GM21723 (cell line): ENCODE measurements at regions not wholly inside any gene's neighbourhood (a gene's known extent, or its start where the extent isn't known, plus 50 kb on each side); places are given as distances from the start of the nearest gene placed in this dataset.
"Not testable (repeated sequence)": the region's sequence is repeated elsewhere in the genome, so short reads cannot be mapped to it uniquely, and the experiment has no call there.

ENCODE experiments used
- ATAC-seq: cut with Tn5 transposase; IDR thresholded peaks from one replicate; pipeline ENCODE4 v1.9.1; 2021; ENCODE audit warnings: mild to moderate bottlenecking, moderate library complexity; ENCODE audit not compliant: unreplicated experiment

DNA sequence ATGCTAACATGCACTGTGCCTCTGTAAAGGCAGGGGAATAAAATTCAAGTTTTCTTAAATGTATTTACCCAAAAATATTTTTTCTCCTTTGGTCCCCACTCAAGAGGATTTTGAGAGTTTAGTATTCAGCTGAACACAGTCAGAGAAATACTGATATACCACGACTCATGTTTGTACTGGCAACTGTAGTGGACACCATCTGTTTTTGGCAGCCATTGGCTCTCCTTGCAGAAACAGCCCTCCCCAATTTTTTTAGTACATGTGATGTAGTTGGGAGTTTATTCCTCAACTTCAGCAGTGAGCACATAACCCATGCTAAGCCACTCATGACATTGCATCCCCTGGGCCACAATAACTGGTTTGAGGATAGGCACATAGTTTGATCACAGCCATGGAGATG is 154.8 kb upstream of the POU3F1 start:
- no peak for ATAC-seq

DNA sequence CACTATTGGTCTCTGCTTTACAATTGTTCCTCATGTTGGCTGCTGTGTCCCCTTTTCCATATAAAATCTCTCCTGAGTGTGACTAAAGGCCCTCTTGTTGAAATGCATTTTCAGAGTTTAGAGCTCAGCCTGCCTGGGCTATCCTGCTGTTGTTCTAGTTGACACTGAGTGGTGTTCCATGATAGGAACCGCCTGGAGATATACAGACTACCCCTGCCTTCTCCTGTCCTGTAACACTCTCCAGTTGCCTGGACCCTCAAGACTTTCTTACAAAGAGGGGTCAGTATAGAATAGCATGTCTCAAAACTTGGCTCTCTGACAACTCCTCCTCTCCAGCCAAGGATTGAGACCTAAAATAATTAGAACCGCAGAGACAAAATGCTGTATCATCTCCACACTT is 152.0 kb upstream of the POU3F1 start:
- ATAC-seq: no peak

DNA sequence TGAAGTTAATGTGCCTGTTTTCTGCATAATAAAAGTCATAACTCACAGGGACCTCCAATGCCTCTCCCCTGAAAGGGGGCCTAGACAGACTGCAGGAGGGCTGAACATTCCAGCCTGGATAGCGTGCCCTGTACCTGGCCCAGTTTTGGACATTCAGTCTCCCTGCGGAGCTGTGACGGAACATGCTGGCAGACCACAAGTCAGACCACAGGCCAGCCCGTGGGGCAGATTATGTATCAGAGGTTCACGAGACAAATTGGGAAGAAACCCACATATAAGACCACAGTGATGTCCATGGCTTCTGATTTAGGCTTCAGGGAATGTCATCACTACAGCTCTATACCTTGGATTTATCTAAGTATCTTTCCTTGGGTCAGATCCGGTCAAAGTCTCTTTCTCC is 151.5 kb upstream of the POU3F1 start:
- no peak for ATAC-seq

DNA sequence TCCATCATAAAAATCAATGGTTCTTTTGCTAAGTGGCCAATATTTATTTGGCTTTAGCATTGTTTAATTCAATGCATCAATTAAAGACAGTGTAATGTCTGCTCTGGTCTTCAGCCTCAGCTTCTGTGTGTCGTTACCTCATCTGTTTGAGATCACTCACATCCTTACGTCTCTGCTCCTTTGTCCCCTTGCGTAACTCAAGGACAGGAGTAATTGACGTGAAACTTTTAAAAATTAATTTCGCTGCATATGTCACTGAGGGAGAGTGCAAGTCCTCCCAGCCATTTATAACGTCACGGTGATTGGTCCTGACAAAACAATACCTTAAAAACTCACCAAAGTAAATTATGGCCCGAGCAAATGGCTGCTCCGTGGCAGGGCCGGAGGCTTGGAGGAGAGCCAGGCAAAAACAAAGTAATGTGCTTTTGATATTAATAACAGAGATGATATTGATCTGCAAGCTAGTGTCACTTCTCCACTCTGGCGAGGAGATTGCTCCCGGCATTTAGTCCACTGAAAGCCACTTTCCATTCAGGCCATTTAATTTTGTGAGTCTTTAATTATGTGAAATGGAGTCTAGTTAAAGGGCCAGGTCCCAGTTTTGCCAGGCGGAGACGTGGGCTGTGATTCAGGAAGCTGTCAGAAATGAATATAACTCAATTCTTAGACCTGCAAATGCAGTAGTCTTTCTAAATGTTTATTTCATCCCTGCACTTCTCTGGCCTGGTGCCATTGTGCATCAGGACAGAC is 150.9 kb upstream of the POU3F1 start:
- no peak for ATAC-seq

DNA sequence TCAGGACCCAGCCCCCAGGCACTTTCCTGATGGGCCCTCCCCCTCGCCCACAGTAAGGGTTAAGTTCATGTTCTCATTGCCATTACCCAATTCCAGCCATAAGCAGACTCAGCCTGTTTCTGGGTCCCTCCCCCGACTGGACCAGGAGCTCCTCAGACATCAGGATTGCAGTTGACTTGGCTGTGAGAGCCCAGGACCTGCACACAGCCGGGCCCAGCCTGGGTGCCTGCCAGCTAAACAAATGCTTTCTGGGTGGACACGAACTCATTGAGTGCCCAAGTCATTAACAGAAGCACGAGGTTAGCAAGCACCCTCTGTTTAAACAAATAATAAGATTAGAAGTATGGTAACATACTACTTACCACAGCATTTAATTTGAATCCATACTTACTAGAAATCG is 147.9 kb upstream of the POU3F1 start:
- no peak for ATAC-seq

DNA sequence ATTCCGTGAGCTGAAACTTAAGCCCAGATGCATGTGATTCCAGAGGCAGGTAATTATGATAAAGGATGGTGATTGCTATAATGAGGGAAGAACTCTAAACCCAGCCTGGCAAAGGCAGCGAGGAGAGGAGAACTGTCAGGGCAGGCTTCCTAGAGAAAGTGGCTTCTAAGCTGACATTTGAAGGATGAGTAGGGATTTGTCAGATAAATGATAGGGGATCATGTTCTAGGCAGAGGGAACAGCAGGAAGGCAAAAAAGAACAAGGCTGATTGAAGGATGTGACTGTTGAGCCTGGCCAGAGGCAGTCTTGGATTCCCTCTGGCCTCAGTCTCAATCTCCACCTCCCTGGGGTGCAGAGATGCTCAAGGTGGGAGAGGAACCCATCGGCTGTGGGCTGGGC is 146.4 kb upstream of the POU3F1 start:
- no peak for ATAC-seq

DNA sequence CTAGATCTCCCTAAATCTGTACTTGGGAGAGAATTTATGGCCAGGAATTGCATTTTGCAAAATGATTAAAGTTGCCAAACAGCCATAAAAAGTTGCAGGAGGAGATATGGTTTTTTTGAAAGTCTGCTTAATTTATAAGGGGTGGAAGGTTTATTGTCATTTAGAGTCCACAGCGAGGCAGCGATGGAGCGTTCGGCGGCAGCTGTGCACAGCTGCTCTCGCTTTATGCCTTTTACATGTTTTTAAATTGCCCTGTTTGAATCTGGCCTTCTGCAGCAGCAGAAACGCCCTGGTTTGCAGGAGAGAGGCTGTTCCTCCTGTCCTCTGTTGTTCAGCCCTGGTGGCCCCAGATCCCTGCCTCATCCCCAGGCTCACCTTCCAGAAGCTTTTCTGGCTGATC is 144.9 kb upstream of the POU3F1 start:
- no peak for ATAC-seq

DNA sequence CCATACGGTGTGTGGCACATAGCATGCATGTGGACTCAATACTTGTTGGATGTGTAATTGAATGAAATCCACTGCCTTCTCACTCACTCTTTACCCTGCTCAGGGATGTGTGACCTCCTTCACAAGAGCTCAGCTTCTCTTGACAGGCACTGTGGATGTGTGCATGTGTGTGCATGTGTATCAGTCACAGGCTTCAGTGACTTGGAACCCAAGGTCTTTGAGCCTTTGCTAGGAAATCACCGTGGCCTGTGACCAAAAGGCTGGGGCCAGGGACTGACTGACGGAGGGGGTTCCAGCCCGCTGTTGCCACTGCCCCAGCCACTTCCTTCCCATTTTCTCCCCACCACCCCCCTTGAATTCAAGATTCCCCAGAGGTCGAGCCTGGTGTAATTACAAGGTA is 144.4 kb upstream of the POU3F1 start:
- ATAC-seq: no peak

DNA sequence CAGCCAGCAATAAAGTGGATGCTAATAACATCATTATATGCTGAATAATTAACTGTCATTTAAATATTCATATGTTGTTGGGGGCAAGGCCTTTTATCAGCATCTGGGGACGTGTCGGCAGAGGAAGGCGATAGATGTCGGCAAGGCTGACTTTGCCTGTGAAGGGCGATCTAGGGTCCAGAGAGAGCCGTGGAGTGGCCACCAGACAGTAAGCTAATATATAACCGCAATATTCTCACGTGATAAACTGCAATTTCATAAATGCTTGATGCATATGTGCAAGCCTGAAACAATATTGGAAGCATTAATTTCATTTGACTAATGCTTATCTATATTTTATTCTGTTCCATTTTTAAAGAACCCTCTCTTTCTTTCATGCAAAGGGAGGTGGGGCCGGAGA is 141.0 kb upstream of the POU3F1 start:
- no peak for ATAC-seq

DNA sequence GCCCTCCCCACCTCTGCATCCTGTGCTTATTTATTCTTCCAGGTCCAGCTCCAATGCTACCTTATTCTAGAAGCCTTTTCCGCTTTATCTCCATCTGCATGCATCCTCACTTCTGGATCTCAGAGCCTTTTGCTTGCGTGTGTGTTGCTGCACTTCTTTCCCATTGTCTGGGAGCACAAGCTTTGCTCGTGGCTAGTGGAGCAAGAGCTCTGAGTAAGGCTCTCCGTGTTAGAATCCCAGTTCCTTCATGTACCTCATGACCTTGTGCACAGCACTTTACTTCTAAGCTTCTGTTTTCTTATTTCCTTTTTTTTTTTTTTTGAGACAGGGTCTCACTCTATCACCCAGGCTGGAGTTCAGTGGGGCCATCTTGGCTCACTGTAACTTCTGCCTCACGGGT is 140.0 kb upstream of the POU3F1 start:
- no peak for ATAC-seq

DNA sequence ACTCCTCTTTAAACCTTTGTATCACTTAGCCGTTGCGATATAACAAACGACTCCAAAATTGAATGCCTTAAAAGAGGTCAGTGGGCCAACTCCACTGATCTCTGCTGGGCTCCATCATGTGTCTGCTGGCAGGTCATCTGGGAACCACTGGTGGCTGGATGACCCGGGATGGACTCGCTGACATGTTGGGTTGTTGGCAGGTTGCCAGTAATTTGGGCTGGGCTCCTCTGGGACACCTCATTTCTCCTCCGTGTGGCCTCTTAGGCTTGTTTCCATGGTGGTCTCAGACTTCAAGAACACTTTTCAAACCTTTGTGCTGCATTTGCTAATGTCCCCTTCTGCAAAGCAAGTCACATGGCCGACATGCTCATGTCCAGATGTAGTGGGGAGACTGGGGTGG is 139.3 kb upstream of the POU3F1 start:
- ATAC-seq: no peak

DNA sequence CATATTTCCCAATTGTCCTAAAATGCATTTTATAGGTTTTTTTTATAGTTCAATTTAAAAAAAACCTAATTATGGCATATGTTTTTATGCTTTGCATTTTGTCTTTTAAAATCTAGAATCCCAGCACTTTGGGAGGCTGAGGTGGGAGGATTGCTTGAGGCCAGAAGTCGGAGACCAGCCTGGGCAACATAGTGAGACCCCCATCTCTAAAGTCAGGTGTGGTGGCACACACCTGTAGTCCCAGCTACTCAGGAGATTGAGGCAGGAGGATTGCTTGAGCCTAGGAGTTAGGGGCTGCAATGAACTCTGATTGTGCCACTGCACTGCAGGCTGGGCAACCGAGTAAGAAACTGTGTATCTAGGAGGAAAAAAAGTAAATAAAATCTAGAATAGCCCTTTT is 137.2 kb upstream of the POU3F1 start:
- ATAC-seq: no peak

DNA sequence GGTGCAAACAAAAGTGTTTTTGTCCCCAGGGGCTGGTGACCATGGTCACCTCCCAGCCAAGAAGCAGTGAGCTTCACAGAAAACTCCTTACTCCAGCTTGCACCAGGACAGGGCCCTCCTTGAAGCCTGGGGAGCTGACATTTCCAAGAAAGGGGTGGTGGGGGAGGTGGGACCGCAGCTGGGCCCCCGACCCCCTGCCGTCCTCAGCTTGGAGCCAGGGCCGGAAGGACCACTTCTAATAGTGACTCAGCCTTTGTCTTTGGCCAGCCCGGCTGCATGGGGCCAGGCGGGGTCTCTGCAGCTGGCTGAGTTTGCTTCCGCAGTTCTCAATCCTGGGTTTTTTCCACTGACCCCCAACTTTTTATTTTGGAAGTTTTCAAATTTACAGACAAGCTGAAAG is 136.5 kb upstream of the POU3F1 start:
- ATAC-seq: no peak

DNA sequence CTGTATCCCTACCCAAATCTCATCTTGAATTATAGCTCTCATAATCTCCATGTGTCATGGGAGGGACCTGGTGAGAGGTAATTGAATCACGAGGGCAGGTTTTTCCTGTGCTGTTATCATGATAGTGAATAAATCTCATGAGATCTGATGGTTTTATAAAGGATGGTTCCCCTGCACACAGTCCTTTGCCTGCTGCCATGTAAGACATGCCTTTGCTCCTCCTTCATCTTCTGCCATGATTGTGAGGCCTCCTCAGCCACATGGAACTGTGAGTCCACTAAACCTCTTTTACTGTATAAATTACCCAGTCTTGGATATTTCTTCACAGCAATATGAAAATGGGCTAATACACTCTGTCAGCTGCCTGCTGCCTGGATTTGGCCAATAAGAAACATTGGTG is 133.8 kb upstream of the POU3F1 start:
- ATAC-seq: not testable (repeated sequence)

DNA sequence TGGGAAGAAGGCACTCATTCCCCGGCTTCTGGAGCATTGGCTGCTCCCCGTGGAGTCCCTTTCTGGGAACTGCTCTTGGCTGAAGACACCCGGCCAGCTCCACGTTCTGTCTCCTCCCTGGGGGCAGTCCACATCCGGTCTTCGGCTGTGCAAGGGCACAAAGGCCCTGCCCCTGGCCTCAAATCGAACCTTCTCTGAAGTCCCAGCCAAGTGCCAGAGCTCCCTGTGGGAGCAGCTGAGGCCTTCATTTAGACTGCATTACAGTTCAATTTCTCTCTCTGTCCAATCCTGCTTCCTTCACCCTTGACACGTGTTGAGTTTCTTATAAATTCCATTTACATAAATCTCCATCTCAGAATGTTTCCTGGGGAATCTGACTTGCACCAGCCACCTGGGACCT is 132.9 kb upstream of the POU3F1 start:
- ATAC-seq: no peak

DNA sequence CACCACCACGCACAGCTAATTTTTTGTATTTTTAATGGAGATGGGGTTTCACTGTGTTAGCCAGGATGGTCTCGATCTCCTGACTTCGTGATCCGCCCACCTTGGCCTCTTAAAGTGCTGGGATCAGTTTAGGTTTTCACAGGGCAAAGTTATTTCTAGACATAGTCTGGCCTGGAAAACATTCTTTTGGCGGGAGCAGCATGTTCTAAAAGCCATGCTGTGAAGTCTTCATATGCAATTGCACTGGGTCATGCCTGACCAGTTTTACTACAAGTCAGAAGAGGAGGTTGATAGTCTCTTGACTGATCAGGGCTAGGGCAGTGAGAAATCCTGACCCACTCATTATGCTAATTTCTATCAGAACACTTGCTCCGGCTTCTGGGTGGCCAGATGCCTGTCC is 131.6 kb upstream of the POU3F1 start:
- ATAC-seq: no peak

DNA sequence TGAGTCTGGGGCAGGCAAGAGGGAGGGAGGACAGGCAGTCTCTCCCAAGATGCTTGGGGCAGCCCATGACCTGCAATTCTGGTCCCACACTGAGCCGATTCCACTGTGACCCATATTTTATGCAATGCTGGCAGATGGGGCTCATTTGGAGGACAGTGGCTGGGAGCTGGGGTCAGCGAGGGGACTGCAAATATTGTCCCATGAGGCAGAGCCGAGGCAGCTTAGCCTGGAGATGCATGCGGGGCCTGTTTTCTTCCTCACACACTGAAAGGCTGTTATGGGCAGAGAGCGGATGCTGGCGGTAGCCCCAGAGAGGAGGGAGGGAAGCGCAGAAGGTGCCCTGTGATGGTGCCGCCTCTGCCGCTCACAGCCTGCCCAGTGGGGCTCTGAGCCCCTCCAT is 128.5 kb upstream of the POU3F1 start:
- no peak for ATAC-seq

DNA sequence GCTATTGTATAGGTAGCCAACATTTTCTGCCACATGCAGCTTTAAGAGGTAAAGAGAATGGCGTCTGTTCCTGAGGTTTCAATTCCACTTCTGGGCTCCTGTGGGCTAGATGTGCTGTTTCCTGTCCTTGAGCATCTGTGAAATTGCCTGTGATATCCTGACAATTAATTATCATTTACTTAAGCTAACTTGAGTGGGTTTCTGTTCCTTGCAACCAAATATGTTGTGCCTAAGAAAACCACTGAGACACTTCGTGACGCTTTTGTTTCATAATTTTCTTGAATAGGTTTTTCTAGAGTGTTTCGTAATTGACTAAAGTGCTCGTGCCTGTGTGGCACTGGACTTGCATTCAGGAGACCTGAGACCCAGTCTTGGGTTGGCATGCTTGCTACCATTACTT is 127.3 kb upstream of the POU3F1 start:
- ATAC-seq: no peak

DNA sequence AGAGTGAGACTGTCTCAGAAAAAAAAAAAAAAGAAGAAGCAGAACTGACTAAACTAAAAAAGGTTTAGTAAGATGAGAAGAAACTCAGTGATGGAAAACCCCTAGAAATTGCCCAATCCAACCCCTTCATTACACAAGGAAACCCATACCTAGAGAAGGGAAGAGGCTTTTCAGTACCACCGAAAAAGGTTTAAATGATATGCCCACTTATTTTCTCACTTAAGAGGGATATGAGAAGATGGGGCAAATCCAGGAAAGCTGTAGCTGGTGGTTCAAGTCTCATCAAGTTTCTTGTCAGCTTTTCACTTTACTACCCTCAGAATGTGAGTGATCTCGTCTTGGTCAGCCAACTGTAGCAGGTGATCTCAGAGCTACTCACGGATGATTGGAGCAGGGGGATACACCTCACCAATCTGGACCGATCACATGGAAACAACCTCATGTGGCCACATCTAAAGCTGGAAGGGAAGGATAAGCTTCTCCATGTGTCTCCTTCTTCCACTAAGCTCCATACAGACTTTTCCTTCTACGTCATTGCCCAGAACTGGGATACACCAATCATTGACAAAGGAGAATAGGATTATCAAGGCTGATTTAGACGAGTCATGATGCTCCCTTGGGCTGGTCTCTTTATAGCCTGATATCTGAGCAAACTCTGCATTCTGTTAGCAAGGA is 126.7 kb upstream of the POU3F1 start:
- peak; percentile 46 for ATAC-seq

DNA sequence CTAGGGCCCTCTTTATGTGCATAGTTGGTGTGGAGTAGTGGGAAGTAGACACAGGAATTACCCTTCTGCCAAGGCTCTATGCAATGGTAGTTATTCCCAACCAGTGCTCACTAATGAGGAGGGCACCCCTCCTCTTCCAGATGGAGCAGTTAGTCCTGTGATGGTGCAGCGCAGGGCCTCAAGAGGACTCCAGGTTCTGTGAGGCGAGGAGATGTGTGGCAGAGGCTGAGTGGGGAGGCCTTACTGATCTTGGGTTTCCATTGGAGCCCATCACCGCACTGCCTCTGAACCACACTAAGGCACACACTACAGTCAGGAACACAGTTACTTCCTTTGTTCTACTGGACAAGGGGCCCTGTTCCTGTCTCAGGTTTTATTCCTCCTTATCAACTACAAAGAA is 122.5 kb upstream of the POU3F1 start:
- ATAC-seq: no peak

DNA sequence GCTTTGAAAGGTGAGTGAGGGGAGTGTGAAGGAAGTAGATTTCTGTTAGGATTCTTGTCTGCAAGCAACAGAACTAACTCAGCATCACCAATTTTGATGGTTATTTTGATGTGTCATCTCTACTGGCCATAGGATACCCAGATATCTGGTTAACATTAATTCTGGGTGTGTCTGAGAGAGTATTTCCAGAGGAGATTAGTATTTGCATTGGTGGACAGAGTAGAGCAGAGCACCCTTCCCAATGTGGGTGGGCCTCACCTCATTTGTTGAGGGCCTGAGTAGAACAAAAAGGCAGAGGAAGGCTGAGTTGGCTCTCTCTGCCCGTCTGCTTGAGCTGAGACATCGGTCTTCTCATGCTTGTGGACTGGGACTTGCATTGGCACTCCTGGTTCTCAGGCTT is 121.8 kb upstream of the POU3F1 start:
- no peak for ATAC-seq

DNA sequence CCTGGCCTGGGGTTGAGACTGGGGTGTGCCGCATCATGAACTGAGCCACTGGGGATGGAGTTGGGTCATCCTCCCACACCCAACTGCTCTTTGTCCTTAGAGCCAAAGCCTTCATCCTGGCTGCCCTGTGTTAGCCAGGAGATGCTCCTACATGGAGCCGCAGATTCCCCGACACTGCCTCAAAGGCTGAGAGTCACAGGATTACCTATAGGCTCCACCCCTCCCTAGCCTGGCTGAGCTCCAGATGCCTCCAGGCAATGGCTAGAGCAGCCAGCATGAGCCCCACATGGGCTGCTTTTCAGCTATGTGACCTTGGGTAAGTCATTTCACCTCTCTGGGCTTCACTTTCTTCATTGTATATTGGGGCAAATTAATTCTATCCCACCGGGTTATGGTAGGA is 119.9 kb upstream of the POU3F1 start:
- ATAC-seq: no peak
